ENCODE measurements at regions not wholly inside any gene's neighbourhood (a gene's known extent, or its start where the extent isn't known, plus 50 kb on each side); places are given as distances from the start of the nearest gene placed in this dataset.

DNA sequence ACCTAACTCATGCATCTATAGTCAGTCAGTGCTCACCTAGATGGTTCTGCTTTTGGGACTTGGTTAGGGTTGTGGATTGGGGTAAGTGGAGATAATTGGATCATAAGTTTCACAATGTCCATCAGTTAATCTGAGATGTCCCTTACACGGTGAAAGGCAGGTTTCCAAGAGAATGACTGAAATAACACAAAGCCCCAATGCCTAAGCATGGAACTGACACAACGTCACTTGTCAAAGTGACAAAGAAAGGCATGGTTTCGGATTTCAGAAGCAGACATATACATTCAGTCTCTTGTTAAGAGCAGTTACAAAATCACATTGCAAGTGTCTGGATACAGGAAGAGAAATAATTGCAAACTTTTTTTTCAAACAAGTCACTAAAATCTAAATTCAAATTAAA is 1456.9 kb downstream of the TECRL start:
- ChIA-PET POLR2A (interaction anchor here (0.6 kb wide), 1 partner anchor 596 kb away, joined by 3 read pairs; no protein-coding TSS in a partner anchor), CTCF (no interaction called here)
- Mint-ChIP-seq H3K4me3 (ENCODE audit: unreplicated experiment) (no peak overlapping the region), H3K27me3 (ENCODE audit: insufficient read depth, unreplicated experiment) (no peaks in the 10 kb centered on the region), H3K9me3 (ENCODE audit: unreplicated experiment) (no peaks in the 10 kb centered on the region), H3K27ac (ENCODE audit: low read depth, unreplicated experiment) (no peak overlapping the region), H3K4me1 (ENCODE audit: insufficient read depth, unreplicated experiment) (peaks cover 5% of the 10 kb centered on the region), H3K36me3 (ENCODE audit: insufficient read depth, unreplicated experiment) (no peaks in the 10 kb centered on the region)
- no peak for DNase-seq (ENCODE audit: unreplicated experiment)
- intact Hi-C loops (cut with micrococcal nuclease), result no loop called here
- TF ChIP-seq, protein P1, sequence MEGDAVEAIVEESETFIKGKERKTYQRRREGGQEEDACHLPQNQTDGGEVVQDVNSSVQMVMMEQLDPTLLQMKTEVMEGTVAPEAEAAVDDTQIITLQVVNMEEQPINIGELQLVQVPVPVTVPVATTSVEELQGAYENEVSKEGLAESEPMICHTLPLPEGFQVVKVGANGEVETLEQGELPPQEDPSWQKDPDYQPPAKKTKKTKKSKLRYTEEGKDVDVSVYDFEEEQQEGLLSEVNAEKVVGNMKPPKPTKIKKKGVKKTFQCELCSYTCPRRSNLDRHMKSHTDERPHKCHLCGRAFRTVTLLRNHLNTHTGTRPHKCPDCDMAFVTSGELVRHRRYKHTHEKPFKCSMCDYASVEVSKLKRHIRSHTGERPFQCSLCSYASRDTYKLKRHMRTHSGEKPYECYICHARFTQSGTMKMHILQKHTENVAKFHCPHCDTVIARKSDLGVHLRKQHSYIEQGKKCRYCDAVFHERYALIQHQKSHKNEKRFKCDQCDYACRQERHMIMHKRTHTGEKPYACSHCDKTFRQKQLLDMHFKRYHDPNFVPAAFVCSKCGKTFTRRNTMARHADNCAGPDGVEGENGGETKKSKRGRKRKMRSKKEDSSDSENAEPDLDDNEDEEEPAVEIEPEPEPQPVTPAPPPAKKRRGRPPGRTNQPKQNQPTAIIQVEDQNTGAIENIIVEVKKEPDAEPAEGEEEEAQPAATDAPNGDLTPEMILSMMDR (IDR thresholded peaks at IDR 0.05; ENCODE audit: unreplicated experiment), result no peak
- BruUV-seq (replicated peaks), result no TSS peak

GRCh38 chr4:62948108-62948507 is 1461.1 kb downstream of the TECRL start:
- Mint-ChIP-seq H3K9me3 (ENCODE audit: unreplicated experiment) (no peaks in the 10 kb centered on the region), H3K4me1 (ENCODE audit: insufficient read depth, unreplicated experiment) (no peaks in the 10 kb centered on the region), H3K27ac (ENCODE audit: low read depth, unreplicated experiment) (no peak overlapping the region), H3K36me3 (ENCODE audit: insufficient read depth, unreplicated experiment) (no peaks in the 10 kb centered on the region), H3K27me3 (ENCODE audit: insufficient read depth, unreplicated experiment) (no peaks in the 10 kb centered on the region), H3K4me3 (ENCODE audit: unreplicated experiment) (no peak overlapping the region)
- ChIA-PET CTCF (no interaction called here), POLR2A (no interaction called here)
- no peak for DNase-seq (ENCODE audit: unreplicated experiment)
- no TSS peak for BruUV-seq (replicated peaks)
- TF ChIP-seq, protein P1 (IDR thresholded peaks at IDR 0.05; ENCODE audit: unreplicated experiment), result no peak
- intact Hi-C loops (cut with micrococcal nuclease), result no loop called here

DNA sequence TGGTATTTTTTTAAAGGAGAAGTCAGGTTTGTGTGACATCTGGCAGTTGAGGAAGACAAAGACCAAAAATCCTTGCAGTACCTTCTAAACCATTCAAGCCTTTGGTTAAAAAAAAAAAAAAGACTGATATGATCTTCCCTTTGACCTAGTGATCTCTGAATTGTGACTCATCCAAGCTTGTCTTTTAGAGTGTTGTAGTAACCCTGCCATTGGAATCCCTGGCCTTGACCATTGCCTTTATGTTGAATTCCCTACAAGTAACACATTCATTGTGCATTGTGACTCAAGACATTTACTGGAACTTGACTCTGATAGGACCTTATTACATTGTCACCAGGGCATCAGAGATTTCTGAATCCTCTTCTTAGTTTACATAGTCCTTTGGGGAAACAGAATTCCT is 1469.0 kb downstream of the TECRL start:
- intact Hi-C loops (cut with micrococcal nuclease), result no loop called here
- H3K4me1 Mint-ChIP-seq (ENCODE audit: insufficient read depth, unreplicated experiment), result no peaks in the 10 kb centered on the region
- no peak for DNase-seq (ENCODE audit: unreplicated experiment)
- ChIA-PET POLR2A (no interaction called here), CTCF (interaction anchor here (0.6 kb wide), 2 partner anchors 13 to 512 kb away, joined by 3 to 4 read pairs; no protein-coding TSS in a partner anchor)
- TF ChIP-seq, protein P1 (IDR thresholded peaks at IDR 0.05; ENCODE audit: unreplicated experiment), result no peak
- H3K9me3 Mint-ChIP-seq (ENCODE audit: unreplicated experiment), result no peaks in the 10 kb centered on the region
- no peaks in the 10 kb centered on the region for H3K36me3 Mint-ChIP-seq (ENCODE audit: insufficient read depth, unreplicated experiment)
- no peak overlapping the region for H3K27ac Mint-ChIP-seq (ENCODE audit: low read depth, unreplicated experiment)
- no peaks in the 10 kb centered on the region for H3K27me3 Mint-ChIP-seq (ENCODE audit: insufficient read depth, unreplicated experiment)
- H3K4me3 Mint-ChIP-seq (ENCODE audit: unreplicated experiment), result no peak overlapping the region
- BruUV-seq (replicated peaks), result no TSS peak

- POLR2A ChIA-PET, result no interaction called here
- intact Hi-C loops (cut with micrococcal nuclease), result no loop called here
- Mint-ChIP-seq H3K36me3 (ENCODE audit: insufficient read depth, unreplicated experiment) (no peaks in the 10 kb centered on the region), H3K4me3 (ENCODE audit: unreplicated experiment) (no peak overlapping the region), H3K9me3 (ENCODE audit: unreplicated experiment) (no peaks in the 10 kb centered on the region), H3K27me3 (ENCODE audit: insufficient read depth, unreplicated experiment) (no peaks in the 10 kb centered on the region), H3K27ac (ENCODE audit: low read depth, unreplicated experiment) (no peak overlapping the region), H3K4me1 (ENCODE audit: insufficient read depth, unreplicated experiment) (peaks cover 6% of the 10 kb centered on the region)
- no TSS peak for BruUV-seq (replicated peaks)
- CTCF ChIA-PET, result interaction anchor here (1.1 kb wide), 1 partner anchor 12 kb away, joined by 4 read pairs; no protein-coding TSS in a partner anchor
- no peak for DNase-seq (ENCODE audit: unreplicated experiment)
- TF ChIP-seq, protein P1 (IDR thresholded peaks at IDR 0.05; ENCODE audit: unreplicated experiment), result no peak
Observed at GRCh38 chr4:62930884-62931283, 1478.4 kb downstream of the TECRL start.

All from MCF 10A (cell line).